HG03066 (cell line): ENCODE measurements at regions not wholly inside any gene's neighbourhood (a gene's known extent, or its start where the extent isn't known, plus 50 kb on each side); places are given as distances from the start of the nearest gene placed in this dataset.

Experiments used
- ATAC-seq: cut with Tn5 transposase; IDR thresholded peaks from one replicate; pipeline ENCODE4 v1.9.1; 2021; ENCODE audit warnings: low read depth; ENCODE audit not compliant: unreplicated experiment

DNA sequence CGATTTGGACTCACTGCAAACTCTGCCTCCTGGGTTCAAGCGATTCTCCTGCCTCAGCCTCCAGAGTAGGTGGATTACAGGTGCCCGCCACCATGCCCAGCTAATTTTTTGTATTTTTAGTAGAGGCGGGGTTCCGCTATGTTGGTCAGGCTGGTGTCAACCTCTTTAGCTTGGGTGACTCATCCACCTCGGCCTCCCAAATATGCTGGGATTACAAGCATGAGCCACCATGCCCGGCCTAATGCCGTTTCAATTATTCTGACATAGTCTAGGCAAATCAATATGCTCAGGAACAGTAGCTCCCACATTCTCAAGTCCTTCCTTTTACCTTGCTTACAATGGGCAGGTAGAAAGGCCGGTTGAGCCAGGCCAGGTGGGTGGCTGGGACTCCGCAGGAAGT, 82.0 kb upstream of the EEA1 start:
- ATAC-seq = no peak

DNA sequence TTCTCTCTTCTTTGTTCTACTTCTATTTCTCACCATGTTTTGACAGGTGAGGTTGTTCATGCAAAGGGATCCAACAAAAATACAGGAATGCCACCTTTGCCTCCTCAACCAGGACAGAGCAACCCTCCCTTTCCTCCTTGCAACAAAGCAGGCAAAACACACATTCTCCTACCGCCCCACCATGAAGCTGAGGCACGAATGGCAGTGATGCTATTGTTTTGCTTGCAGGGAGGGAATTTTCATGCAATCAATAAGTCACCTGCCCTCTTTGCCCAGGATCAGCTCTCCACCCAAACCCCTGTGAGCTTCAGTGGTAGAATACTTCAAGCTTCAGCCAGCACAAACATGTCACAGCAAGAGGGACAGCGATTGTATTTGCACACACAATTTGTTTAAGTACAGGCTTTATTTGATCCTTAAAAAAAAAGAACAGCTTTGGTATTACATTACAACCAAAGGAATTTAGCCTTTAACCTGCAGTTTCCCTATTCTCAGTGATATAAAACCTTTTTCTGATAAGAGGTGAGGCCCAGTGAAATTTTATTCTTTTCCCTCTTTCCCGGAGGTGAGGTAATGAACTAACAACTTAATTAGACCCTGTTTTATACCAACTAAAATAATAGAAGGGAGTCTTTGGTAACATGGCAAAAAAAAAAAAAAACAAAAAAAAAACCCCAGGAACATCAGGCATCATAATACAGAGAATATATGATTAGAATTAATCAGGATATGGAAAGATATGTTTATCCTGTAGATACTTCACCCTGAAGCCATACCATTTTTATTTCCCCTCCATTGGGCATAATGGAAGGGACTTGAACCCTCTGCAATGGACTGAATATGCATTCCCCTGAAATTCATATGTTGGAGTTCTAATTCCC, 87.0 kb upstream of the EEA1 start:
- no peak for ATAC-seq

DNA sequence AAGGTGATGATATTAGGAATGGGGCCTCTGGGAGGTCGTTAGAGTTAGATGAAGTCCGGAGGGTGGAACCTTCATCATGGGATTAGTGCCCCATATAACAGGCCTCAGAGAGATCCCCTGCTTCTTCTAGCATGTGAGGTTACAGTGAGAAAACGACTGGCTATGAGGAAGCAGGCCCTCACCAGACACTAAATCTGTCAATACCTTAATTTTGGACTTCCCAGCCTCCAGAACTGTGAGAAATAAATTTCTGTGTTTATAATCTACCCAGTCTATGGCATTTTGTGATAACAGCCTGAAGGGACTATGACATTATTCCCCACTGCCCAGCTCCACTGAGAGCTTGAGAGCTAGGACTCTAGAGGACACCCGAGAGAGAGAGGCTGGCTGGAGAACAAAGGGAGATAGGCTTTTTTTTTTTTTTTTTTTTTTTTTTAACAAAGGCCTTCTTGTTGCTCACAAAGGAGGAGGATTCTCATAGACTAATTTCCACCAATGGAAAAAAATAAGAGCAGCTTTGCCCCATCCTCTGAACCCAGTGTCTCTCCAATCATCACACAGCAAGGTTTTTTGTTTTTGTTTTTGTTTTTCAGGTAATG, 87.8 kb upstream of the EEA1 start:
- ATAC-seq = no peak

DNA sequence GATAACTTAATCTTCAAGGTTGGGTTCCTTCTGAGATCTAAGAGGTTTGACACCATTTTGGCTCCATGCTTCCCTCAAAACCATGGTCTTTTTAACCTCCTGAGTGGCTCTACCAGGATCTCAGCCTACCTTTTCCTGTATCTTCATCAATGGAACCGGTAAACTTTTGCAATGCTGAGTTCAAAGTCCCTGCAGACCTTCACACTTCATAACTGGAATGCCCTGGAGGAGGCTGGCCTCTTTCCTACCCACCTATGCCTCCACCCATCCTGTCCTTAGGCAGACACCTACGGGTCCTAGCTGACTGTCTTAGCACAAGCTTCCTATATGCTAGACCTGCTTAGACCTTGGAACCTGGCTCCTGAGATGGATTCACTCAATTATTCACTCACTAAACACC, 89.5 kb upstream of the EEA1 start:
- no peak for ATAC-seq

DNA sequence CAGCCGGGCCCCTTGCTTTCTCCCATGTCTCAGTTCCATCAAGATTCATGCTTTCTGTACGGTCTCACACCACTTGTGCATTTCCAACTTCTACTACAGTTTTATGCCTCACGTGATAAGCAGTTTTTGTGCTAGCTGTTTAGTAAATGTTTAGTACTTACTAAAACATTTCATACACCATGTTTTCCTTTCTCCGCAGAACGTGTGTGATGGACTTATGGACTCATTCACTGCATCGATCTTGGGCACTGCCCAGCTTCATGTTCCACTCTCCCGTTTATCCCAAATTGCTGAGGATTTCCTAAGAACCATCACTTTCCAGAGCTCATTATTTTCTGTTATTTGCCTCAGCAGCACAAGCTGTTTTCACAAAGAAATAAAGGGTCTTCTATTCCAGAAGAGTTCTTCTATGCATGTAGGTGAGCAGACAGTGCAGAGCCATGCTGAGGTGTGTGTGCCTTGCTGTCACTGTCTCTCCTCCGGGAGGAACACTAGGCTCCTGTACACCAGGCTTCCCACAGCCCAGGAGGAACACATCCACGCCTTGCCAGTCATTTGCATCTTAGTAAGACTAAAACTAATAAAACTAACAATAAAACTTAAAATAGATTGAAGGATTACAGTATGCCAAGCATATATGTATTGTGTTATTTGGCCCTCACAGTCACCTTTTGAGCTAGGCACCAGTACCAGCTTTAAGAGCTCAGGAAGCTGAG, 90.3 kb upstream of the EEA1 start:
- ATAC-seq = no peak

DNA sequence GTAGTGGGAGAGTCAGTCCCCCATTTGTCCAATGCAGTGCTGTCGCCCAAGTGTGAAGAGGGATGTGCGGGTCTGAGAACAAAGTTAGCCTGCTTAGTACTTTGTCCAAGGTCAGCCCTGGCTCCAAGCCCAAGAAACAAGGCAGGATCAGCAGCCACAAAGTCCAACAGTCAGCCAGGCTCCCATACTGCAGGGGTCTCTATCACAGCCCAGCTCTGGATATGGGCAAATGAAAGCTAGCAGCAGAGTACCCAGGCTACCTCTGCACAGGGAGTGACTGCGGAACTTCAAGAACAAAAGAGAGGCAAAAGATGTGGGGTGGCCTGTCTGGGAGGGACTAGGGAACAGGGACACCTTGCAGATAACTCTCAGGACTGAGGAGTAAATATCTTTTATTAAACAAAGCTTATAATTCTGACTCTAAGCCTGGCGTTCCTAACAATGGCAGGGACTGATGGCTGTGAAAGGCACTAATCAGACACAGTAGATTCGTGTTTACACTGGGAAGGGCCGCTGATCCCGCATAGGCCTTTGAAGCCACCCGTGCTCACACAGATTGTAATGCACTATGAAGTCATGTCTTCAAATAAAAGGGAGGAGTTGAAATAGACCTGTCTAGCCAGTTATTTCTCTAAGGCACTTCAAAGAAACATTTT, 91.0 kb upstream of the EEA1 start:
- no peak for ATAC-seq

DNA sequence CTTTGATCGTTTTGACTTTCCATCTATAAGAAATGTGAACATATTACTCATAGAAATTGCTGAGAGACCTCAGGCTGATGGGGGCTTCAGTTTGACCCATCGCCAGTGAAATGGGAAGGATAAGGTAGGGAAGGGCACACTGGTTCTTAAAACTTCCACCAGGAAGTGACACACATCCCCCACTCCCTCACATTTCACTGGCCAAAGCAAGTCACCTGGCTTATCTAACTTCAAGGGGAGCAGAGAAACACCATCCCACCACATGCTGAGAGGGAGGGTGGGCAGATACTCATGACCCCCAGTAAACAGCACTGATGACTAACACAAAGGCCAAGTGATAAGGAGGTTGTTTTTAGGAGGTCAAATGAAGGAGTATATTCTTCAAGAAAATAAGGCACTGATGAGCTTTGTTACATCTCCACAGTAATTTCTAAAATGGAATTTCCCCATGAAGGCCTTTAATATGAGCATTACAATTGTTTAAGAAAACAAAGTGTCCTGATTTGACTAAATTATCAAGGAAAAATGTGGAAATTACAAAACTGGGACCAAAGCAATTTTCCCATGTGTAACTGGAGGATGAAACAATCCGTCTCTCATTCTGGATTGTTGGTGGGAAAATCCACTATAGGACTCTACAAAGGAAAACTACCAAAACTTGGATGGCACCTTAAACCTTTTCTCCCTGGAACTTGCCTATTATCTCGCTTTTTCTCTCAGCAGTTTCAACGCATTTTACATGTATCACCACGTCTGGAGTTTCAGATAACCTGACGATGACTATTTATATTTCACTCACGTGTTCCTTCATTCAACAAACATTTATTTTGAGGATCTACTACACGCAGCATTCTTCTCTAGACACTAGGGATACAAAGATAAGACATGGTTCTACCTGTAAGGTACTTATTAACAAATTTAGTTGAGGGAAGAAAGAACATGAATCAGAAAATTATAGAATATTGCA, 91.8 kb upstream of the EEA1 start:
- ATAC-seq = no peak

DNA sequence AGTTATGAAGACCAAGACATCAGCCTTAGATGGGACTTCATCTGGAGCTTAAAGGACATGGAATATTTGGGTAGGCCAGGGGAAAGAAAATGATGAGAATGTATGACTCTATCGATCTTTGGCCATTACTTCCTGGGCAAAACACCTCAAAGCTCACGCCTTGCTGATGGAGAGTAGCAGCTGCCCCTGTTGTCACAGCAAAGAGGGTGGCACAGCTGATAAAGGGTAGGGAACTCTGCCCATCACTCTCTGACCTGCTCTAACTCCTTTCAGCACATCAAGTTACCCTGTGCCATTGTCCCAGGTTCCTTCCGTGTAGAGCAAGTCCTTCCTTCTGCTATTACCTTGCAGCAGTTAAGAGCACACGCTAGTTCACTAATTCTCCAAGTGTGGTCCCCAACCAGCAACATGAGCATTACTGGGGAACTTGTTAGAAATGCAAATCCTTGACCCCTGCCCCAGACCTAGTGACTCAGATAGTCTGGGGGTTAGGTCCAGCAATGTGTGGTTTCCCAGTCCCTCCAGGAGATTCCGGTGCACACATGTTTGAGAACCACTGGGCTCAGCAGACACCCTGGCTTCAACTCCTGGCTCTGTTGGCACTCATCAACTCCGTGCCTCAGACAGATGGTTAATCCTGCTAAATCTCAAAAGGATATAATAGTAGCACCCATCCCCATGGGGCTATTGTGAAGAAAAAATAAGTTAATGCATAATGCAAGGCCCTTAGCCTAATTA, 93.7 kb upstream of the EEA1 start:
- ATAC-seq = no peak

DNA sequence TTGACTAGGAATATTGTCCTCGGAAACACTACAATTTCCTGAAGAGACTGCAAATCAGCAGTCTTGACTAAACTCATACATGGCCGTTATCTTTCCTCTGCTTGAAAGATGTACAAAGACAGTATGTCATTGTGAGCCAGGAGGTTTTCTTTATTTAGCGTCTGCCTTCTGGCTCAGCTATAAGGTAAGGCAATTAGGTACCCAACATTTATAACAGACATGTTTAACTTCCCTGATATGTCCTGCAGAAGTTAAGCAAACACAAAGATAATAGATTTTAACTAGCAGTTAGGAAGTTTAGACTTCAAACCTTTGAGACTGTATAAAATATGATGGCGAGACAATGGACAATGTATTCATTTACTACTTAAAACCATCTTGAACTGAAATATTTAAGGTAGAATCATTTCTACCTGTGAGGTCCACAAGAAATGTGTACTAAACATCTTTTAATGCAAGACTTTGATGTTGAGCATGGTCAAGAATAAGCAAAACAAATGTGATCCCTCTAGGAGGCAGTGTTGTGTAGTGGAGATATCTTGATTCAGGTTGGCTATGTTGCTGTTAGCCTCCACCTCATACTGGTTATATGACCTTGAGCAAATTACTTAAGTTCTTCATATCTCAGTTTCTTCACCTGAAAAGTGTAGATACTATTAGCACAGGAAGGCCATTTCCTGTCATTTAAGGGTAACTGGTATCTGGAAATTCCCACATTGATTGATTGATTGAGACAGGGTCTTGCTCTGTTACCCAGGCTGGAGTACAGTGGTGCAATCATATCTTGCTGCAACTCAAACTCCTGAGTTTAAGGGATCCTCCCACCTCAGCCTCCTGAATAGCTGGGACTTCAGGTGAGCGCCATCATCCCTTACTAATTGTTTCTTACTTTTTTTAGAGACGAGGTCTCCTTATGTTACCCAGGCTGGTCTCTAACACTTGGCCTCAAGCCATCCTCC, 96.3 kb upstream of the EEA1 start:
- ATAC-seq = no peak

DNA sequence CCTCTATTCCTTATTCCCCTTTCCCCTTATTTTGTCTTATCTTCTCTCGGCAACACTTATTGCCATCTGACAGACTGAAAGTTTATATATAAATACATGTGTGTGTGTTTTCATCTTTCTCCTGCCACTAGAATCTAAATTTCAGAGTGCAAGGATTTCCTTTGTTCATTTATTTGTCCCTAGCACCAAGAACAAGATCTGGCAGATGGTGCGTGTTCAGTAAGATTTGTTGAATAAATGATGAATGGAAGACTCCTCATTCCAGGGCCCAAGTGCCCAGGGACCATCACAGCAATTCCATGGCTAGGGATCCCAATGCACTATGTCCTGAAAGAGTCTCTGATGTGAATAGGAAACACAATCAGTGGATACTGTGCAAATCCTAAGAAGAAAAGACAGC, 97.9 kb upstream of the EEA1 start:
- no peak for ATAC-seq

DNA sequence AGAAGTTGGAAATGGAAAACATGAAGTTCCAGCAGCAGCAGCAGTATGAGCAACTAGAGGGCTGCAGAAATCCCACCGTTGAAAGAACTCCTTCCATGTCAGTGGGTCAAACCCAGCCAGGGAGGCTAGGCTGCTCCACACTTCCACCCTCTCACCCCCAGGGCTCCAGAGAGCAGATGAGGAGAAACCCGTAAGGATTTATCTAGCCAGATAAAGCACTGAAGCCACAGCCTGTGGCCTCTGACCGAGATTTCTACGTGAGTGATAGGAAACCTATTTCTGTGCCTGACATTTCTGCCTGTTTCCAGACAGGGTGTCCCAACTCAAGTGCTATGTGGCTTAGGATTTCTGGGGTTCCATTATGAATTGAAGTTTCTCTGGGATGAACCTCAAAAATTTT, 100.0 kb upstream of the EEA1 start:
- ATAC-seq = no peak

DNA sequence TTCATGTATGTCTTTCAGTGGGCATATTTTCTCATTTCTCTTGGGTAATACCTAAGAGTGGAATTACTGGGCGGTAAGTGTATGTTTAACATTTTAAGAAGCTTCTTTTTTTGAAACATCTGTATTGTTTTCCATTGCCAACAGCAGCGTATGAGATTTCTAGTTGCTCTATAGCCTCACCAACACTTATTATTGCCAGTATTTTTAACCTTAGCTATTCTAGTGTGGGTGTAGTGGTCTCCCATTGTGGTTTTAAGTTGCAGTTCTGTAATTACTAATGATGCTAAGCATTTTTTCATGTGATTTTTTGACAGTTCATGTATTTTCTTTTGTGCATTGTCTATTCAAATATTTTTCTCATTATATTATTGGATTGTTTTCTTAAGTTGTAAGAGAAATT, 101.9 kb upstream of the EEA1 start:
- ATAC-seq = no peak

DNA sequence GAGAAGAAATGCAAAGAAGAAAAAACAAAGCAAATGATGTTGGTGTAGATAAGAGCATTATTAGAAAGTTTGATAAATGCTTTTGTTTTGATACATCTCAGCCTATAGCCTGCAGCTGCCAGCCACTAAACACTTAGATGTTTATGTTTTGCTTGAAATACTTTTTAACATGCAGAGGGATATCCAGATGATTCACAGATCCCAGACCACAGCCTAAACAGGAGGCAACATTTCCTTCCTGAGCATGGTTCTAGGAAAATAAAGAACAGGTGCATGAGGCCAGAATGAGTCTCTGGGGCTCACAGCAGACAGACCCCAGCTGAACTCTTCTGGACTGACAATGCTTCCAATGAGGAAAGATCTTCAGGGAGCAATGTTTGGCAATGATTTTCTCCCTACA, 103.7 kb upstream of the EEA1 start:
- ATAC-seq = no peak

DNA sequence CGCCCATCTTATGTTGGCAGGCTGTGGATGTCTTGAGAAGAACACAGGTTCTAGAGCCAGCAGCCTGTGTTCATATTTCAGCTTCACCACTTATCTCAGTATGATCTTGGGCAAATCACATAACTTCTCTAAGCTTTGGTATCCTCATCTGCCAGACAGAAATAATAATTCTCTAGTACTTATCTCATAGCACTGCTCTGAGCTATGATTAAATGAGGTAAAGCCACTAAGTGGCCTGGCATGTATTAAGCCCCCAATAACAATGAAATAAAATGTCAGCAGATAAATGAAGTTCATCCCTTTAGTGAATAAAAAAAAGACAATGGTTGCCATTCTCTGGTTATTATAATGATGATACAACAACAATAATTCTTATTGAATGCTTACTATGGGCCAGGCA, 104.9 kb upstream of the EEA1 start:
- no peak for ATAC-seq

DNA sequence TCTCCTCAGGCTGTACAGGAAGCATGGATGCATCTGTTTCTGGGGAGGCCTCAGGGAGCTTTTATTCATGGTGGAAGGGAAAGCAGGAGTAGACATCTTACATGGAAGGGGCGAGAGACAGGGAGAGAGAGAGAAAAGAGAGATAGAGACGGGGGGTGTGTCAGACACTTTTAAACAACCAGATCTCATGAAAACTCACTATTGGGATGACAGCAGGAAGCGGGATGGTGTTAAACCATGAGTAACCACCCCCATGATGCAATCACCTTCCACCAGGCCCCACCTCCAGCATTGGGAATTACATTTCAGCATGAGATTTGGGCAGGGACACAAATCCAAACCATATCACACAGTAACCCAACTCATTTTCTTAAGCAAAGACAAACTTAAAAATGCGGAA, 110.0 kb upstream of the EEA1 start:
- no peak for ATAC-seq

DNA sequence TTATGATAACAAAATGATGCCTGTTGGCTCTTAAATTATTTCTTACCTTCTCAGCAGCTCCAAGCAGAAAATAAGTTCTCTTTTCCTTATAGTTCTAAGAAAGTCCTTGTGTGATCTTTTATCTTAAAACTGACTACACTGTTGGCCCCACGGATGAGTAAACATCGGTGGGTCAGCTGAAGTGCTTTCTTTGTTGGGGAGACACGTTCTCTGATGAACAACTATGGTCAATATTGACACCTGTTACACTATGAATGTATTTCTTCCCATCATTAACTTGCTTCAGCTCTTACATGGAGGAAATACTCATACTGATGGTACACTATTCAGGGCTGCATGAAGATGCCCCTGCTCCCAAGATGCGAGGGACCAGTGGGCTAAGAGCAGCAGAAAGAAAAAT, 110.8 kb upstream of the EEA1 start:
- no peak for ATAC-seq

DNA sequence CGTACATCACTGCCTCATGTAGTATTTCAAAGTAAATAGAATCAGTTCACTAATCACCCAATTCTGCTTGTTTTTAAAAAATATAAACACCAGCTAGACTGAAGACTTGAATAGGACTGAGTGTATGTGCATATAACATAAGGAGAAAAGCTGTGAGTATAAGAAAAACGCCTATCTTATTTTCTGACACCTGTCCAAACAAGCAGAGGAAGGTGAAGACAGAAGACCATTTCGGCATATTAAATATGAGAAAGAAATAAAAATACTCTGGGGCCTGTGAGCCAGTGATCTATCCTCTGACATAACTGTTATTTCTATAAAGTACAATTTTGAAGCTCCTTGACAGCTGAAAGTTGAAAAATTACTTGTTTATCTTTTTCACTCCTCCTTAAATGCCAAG, 111.3 kb upstream of the EEA1 start:
- ATAC-seq = no peak

DNA sequence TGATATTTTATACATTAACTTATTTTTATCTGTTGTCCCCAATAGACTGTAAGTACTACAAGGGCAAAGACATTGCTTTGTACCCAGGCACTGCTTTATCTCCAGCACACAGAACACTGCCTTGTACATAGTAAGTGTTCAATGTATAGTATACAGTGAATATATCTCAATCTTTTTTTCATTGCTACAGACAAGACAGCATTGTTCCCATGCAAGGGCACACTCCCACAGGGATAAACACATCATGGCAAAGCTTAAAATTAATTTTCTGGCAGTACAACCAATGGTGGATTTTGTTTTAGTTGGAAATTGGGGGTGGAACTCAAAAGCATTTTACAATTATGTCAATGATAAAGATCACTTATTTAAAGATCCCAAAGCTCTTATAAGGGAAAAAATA, 112.3 kb upstream of the EEA1 start:
- ATAC-seq = no peak
